OCI-LY1 (cell line): ENCODE measurements at regions not wholly inside any gene's neighbourhood (a gene's known extent, or its start where the extent isn't known, plus 50 kb on each side); places are given as distances from the start of the nearest gene placed in this dataset.
"Not testable (repeated sequence)": the region's sequence is repeated elsewhere in the genome, so short reads cannot be mapped to it uniquely, and the experiment has no call there.

ENCODE experiments used
- H2AFZ ChIP-seq: fragments of 200-600 bp; sonication (generic), shearing (Covaris generic); 2 replicates; pipeline ENCODE4 v1.6.0; 2014; ENCODE audit warnings: antibody characterized with exemption, mild to moderate bottlenecking, low read length
- H3F3A ChIP-seq: fragments of 200-600 bp; sonication (generic), shearing (Covaris generic); 2 replicates; pipeline ENCODE4 v1.6.0; 2014; ENCODE audit warnings: mild to moderate bottlenecking, antibody characterized with exemption, low read length, moderate library complexity; ENCODE audit not compliant: insufficient read depth
- H3K27ac ChIP-seq: fragments of 200-600 bp; sonication (generic); 2 replicates; pipeline ENCODE4 v1.5.1; 2014; ENCODE audit warnings: low read length, mixed run types, mild to moderate bottlenecking, low read depth; ENCODE audit not compliant: poor library complexity, severe bottlenecking
- H3K27me3 ChIP-seq: fragments of 200-600 bp; sonication (generic); 2 replicates; pipeline ENCODE4 v1.6.0; 2014; ENCODE audit warnings: antibody characterized with exemption, mild to moderate bottlenecking, low read length, moderate library complexity; ENCODE audit not compliant: insufficient read depth
- H3K36me3 ChIP-seq: fragments of 200-600 bp; sonication (generic); 2 replicates; pipeline ENCODE4 v1.6.1; 2014; ENCODE audit warnings: mild to moderate bottlenecking, antibody characterized with exemption, low read length, moderate library complexity, mixed read lengths; ENCODE audit not compliant: insufficient read depth
- H3K4me1 ChIP-seq: fragments of 200-600 bp; sonication (generic); 2 replicates; pipeline ENCODE4 v1.5.1; 2014; ENCODE audit warnings: mild to moderate bottlenecking, low read length, moderate library complexity; ENCODE audit not compliant: insufficient read depth, severe bottlenecking
- H3K4me2 ChIP-seq: fragments of 200-600 bp; sonication (generic), shearing (Covaris generic); 2 replicates; pipeline ENCODE4 v1.6.1; 2014; ENCODE audit warnings: low read length
- H3K4me3 ChIP-seq: fragments of 200-600 bp; sonication (generic); 2 replicates; pipeline ENCODE4 v1.5.1; 2014; ENCODE audit warnings: low read length, low read depth, mild to moderate bottlenecking, mixed read lengths; ENCODE audit not compliant: poor library complexity, severe bottlenecking
- H3K79me2 ChIP-seq: fragments of 200-600 bp; shearing (Covaris generic); 2 replicates; pipeline ENCODE4 v1.6.1; 2016; ENCODE audit warnings: mixed run types, low read length, mixed read lengths; ENCODE audit not compliant: insufficient read depth
- H3K9ac ChIP-seq: fragments of 200-600 bp; sonication (generic), shearing (Covaris generic); 2 replicates; pipeline ENCODE4 v1.6.1; 2014; ENCODE audit warnings: mild to moderate bottlenecking, low read length, mixed read lengths
- H3K9me2 ChIP-seq: fragments of 200-600 bp; sonication (generic), shearing (Covaris generic); 2 replicates; pipeline ENCODE4 v1.6.1; 2014; ENCODE audit warnings: low read depth, mild to moderate bottlenecking, low read length, mixed read lengths
- H3K9me3 ChIP-seq: fragments of 200-600 bp; shearing (Covaris generic); 2 replicates; pipeline ENCODE4 v1.6.1; 2014; ENCODE audit warnings: low read length, mixed read lengths
- H4K20me1 ChIP-seq: fragments of 200-600 bp; sonication (generic), shearing (Covaris generic); 2 replicates; pipeline ENCODE4 v1.6.0; 2016; ENCODE audit warnings: mild to moderate bottlenecking, low read length; ENCODE audit not compliant: insufficient read depth
- EZH2 ChIP-seq: fragments of 200-600 bp; sonication (generic), shearing (Covaris generic); IDR thresholded peaks from 2 replicates; pipeline ENCODE4 v1.8.0; 2017; ENCODE audit warnings: borderline replicate concordance, mixed run types, mild to moderate bottlenecking, antibody characterized with exemption, low read length, moderate library complexity, mixed read lengths
- TF ChIP-seq, protein P1 (sequence below): fragments of 200-600 bp; sonication (generic), shearing (Covaris generic); IDR thresholded peaks from 2 replicates; pipeline ENCODE4 v1.5.1; 2017; ENCODE audit warnings: mild to moderate bottlenecking, antibody characterized with exemption, low read length, moderate library complexity, mixed read lengths

DNA sequence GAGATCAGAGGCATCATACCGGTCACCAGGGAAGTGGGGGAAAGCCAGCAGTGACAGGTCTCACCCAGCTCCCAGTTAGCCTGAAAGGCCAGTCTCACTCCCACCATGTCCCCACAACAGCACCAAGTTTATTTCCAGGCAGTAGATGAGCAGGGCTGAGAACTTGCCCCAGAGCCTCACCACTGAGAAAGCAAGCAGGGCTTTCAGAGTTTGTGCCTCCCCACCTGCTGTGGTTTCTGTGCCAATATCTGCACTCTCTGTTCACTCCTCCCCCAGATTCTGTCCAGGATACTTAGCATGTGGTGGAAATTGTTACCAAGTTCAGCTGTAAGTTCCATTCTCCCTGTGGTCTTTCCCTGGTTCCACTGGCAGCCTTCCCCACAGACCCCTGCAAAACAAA lies 255.0 kb upstream of the HTR1E start:
- no peak overlapping the region for H3K9ac ChIP-seq
- H3K79me2 ChIP-seq, result no peaks in the 10 kb centered on the region
- H3K27me3 ChIP-seq, result no peaks in the 10 kb centered on the region
- no peak for TF ChIP-seq EZH2
- TF ChIP-seq, protein P1, sequence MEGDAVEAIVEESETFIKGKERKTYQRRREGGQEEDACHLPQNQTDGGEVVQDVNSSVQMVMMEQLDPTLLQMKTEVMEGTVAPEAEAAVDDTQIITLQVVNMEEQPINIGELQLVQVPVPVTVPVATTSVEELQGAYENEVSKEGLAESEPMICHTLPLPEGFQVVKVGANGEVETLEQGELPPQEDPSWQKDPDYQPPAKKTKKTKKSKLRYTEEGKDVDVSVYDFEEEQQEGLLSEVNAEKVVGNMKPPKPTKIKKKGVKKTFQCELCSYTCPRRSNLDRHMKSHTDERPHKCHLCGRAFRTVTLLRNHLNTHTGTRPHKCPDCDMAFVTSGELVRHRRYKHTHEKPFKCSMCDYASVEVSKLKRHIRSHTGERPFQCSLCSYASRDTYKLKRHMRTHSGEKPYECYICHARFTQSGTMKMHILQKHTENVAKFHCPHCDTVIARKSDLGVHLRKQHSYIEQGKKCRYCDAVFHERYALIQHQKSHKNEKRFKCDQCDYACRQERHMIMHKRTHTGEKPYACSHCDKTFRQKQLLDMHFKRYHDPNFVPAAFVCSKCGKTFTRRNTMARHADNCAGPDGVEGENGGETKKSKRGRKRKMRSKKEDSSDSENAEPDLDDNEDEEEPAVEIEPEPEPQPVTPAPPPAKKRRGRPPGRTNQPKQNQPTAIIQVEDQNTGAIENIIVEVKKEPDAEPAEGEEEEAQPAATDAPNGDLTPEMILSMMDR, result no peak
- H3K9me3 ChIP-seq, result no peaks in the 10 kb centered on the region
- no peak overlapping the region for H3K4me2 ChIP-seq
- H3K4me1 ChIP-seq, result no peaks in the 10 kb centered on the region
- H3K36me3 ChIP-seq, result no peaks in the 10 kb centered on the region
- H3F3A ChIP-seq, result no peaks in the 10 kb centered on the region
- no peaks in the 10 kb centered on the region for H3K9me2 ChIP-seq
- H3K27ac ChIP-seq, result no peak overlapping the region
- H3K4me3 ChIP-seq, result no peak overlapping the region
- H2AFZ ChIP-seq, result no peak overlapping the region
- H4K20me1 ChIP-seq, result no peaks in the 10 kb centered on the region

DNA sequence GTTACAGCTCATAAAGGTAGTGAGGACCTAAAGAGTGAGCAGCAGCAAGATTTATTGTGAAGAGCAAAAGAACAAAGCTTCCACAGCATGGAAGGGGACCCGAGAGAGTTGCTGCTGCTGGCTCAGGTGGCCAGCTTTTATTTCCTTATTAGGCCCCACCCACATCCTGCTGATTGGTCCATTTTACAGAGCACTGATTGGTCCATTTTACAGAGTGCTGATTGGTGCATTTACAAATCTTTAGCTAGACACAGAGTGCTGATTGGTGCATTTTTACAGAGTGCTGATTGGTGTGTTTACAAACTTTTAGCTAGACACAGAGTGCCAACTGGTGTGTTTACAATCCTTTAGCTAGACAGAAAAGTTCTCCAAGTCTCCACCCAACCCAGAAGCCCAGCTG lies 256.2 kb upstream of the HTR1E start:
- not testable (repeated sequence) for H3K27me3 ChIP-seq, H3K4me1 ChIP-seq, H4K20me1 ChIP-seq, H3K9me3 ChIP-seq, H3K4me3 ChIP-seq, H3K79me2 ChIP-seq, H3K9me2 ChIP-seq, H2AFZ ChIP-seq, H3K27ac ChIP-seq, H3K36me3 ChIP-seq, H3K9ac ChIP-seq, H3F3A ChIP-seq, H3K4me2 ChIP-seq

DNA sequence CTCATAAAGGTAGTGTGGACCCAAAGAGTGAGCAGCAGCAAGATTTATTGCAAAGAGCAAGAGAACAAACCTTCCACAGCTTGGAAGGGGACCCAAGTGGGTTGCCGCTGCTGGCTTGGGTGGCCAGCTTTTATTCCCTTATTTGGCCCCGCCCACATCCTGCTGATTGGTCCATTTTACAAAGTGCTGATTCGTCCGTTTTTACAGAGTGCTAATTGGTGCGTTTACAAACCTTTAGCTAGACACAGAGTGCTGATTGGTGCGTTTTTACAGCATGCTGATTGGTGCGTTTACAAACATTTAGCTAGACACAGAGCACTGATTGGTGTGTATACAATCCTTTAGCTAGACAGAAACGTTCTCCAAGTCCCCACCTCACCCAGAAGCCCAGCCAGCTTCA lies 265.2 kb upstream of the HTR1E start:
- not testable (repeated sequence) for H3K9me2 ChIP-seq, H3F3A ChIP-seq, H3K4me1 ChIP-seq, H3K9me3 ChIP-seq, H3K9ac ChIP-seq, H2AFZ ChIP-seq, H3K27ac ChIP-seq, H3K4me3 ChIP-seq, H3K27me3 ChIP-seq, H3K4me2 ChIP-seq, H3K79me2 ChIP-seq, H3K36me3 ChIP-seq, H4K20me1 ChIP-seq

DNA sequence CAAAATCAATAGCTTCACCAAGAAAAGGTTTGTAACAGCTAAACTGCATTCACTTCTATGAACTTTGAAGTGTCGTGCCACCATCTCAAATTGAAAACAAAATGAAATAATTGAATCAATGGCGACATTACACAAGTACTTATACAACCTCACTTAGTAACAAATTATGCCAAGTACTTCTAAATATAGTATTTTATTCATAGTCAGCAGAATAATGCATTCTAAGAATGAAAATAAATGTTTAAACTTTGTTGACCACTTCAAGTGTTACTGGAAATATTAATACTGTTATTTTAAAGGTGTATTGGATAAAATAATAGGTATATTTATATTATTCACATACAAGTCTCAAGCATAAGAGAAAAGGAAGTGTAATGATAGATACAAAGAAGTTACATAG lies 280.1 kb upstream of the HTR1E start:
- Histone ChIP-seq H3F3A (no peaks in the 10 kb centered on the region), H3K27me3 (no peaks in the 10 kb centered on the region), H3K4me1 (no peaks in the 10 kb centered on the region), H3K9me2 (no peaks in the 10 kb centered on the region), H3K9me3 (no peaks in the 10 kb centered on the region), H3K27ac (no peak overlapping the region), H3K9ac (no peak overlapping the region), H4K20me1 (no peaks in the 10 kb centered on the region), H3K36me3 (no peaks in the 10 kb centered on the region), H2AFZ (no peak overlapping the region), H3K4me2 (no peak overlapping the region), H3K4me3 (no peak overlapping the region), H3K79me2 (no peaks in the 10 kb centered on the region)
- TF ChIP-seq, protein P1, result no peak
- no peak for TF ChIP-seq EZH2
